HCT116 (cell line): ENCODE measurements at regions not wholly inside any gene's neighbourhood (a gene's known extent, or its start where the extent isn't known, plus 50 kb on each side); places are given as distances from the start of the nearest gene placed in this dataset.

ENCODE experiments used
- CEBPB ChIP-seq: IDR thresholded peaks from 2 replicates; pipeline ENCODE4 v1.6.1; 2012; ENCODE audit warnings: low read depth
- CTCF ChIP-seq, 3 experiments: fragments of 200-600 bp in 1 of 3; sonication (generic) in 1 of 3; IDR thresholded peaks in 2 of 3; conservative IDR thresholded peaks in 1 of 3; 2 replicates each; pipeline ENCODE4 v1.5.1; 2012 to 2017; ENCODE audit warnings: low read depth in 2 of 3, low read length in 2 of 3, antibody characterized with exemption in 1 of 3, borderline replicate concordance in 1 of 3, control low read depth in 1 of 3, mild to moderate bottlenecking in 1 of 3, mixed read lengths in 1 of 3, mixed run types in 1 of 3, moderate library complexity in 1 of 3; ENCODE audit not compliant: insufficient read depth in 1 of 3
- EZH2 ChIP-seq: fragments of 200-600 bp; sonication (generic); IDR thresholded peaks from 2 replicates; pipeline ENCODE4 v1.6.1; 2017; ENCODE audit warnings: antibody characterized with exemption, mixed run types
- JUND ChIP-seq: IDR thresholded peaks from 2 replicates; pipeline ENCODE4 v1.6.1; 2012
- POLR2A ChIP-seq: IDR thresholded peaks from 2 replicates; pipeline ENCODE4 v1.7.0; 2011; ENCODE audit warnings: borderline replicate concordance; ENCODE audit not compliant: insufficient read depth, insufficient read length; ENCODE audit errors: extremely low read depth

DNA sequence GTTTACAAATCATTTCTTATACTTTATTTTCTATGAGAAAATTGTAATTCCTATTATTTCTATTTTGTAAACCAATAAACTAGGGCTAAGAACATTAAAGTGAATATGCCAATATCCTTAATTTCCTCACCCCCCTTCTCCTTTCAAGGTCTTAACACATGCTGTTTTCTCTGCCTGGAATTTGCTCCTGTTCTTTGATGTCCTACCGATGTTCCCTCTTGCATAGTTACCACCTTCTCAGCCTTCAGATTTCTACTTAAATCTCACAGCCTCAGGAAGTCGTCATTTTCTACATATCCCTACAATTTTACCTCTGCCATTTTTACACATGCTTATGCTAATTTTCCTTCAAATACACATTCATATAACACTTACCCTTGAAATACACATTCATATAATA lies 890.9 kb upstream of the CDH8 start:
- no peak for TF ChIP-seq JUND
- no peak for TF ChIP-seq POLR2A
- no peak for TF ChIP-seq CTCF (IDR thresholded peaks at IDR 0.05 in 2 of 3, conservative IDR thresholded peaks at IDR 0.05 in 1 of 3; ENCODE audit: borderline replicate concordance in 1 of 3, insufficient read depth in 1 of 3, low read depth in 2 of 3, low read length in 2 of 3)
- no peak for TF ChIP-seq EZH2
- TF ChIP-seq CEBPB = no peak
